ENCODE measurements at regions not wholly inside any gene's neighbourhood (a gene's known extent, or its start where the extent isn't known, plus 50 kb on each side); places are given as distances from the start of the nearest gene placed in this dataset.

DNA sequence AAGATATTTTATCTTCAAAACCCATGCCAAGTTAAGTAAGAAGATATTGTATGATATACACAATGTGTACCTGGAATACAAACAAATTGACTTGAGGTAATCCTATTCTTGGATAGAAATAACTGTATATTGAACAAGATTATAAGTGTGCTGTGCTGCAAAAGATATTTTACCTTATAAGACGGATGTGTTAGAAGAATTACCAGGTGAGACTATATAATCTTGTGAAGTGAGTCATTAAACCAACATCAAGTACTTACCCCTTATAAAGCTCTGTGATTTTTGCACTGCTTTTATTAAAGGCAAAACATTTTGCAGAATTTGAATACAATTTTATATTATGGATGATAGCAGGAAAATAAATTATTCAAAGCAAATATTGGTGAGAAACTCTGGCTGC lies 570.0 kb downstream of the MMUT start:
- no peak for DNase-seq

DNA sequence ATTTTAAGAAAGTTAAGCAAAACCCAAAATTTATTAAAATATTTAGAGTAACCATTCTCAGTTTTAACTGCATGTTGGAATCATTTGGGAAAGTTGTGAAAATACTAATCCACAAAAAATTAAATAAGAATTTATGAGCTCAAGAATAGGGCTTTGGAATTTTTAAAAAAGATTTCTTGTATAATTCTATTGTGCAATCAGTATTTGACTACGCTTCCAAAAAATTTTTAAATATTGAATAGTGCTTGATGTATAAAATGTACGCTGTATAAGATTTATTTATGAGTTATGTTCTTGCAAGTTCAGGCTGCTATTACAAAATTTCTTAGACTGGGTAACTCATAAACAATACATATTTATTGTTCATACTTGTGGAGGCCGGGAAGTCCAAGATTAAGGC lies 571.7 kb downstream of the MMUT start:
- no peak for DNase-seq

DNA sequence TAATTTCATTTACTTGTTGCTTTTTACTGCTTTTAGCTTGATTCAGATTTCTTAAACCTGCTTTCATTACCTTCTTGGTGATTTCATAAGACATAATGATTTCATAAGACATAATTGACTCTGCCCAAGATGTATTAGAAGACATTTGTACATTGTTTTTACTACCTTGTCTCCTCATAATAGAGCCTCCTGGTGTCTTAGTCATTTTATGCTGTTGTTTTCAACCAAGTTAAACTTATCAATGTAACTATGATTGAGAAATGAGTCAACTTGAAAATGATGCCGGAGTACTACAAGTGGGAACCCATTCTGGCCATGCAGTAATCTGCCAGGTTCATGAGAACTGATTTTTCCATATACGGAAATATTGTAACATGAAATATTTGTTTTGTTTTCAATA lies 573.6 kb downstream of the MMUT start:
- no peak for DNase-seq

DNA sequence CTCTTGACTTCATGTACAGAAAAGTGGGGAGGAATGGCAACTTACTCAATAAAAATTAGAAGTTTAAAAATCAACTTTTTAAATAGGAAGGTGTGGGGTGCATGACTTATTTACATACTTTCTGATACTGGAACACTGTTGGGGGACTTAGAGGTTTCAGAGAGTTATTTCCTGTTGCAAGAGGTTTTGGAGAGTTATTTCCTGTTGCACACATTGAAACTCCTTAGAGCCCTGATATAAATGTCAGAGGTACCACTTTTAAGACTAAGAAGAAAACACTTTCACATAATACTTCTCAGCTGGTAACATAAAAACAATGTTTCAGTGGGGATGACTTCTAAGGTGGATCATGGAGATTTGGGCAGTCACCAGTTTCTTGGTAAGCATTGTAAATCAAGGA lies 579.9 kb downstream of the MMUT start:
- no peak for DNase-seq

DNA sequence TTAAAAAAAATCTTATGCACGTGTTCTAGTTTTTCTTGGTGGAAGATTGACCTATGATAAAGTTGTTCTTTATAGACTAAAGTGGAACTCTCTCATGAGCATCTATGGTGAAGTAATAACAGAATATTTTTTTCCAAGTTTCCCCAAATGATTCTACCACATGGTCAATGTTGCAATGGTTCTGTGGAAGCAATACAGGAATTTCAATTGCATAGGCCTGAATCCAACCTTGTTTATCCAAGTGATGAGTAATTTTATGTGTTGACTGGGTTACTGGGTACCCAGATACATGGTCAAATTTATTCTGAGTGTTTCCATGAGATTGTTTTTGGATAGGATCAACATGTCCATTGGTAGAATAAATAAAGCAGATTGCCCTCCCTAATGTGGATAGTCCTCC lies 581.5 kb downstream of the MMUT start:
- no peak for DNase-seq

DNA sequence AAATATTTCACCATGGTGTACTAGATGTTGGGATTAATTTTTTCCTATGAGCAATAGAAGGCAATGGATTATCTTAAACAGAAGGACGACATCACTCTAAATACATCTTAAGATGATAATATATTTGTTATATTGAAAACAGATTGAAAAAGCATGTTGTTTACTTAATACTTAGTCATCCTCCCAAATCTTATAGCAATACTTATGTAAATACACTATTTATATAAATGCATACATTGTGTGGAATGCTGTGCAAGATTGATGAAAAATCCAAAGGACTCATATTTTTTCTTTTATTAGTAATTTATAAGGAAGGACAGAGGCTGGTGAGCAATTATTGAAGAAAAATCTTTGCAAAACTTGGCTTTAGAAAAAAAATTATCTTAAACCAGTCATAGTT lies 593.5 kb downstream of the MMUT start:
- no peak for DNase-seq

DNA sequence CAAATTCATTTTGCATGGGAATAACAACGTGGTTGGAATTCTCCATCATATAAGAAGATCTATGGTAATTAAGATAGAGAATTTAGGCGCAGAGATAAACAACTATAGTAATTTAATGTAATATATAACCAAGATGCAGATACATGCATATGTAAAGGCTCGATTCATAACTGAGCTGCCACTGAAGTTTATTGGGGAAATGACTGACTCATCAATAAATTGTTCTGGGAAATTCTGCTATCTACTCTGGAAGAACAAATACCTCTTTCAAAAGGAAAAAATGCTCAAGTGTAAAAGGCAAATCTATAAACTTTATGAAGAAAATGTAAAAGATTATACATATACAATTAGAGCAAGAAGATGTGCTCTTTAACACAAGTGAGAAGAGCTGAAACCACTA lies 596.4 kb downstream of the MMUT start:
- no peak for DNase-seq

DNA sequence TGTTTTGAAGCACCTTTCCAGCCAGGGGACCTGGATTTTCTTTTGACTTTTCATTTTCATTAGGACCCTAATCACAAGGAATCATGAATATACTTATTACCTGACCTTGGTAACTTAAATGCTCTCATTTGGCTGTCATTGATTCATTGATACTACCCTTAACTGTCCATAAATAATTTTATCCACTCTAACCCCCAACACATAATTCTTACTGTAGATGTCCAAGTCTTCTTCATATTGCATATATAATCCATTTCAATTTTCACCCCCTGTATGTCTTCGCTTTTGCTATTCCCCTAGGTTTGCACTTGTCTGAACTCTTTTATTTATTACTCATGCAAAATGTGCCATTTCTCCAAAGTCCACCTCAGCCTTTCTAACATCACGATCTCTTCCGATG lies 602.9 kb downstream of the MMUT start:
- DNase-seq: no peak

DNA sequence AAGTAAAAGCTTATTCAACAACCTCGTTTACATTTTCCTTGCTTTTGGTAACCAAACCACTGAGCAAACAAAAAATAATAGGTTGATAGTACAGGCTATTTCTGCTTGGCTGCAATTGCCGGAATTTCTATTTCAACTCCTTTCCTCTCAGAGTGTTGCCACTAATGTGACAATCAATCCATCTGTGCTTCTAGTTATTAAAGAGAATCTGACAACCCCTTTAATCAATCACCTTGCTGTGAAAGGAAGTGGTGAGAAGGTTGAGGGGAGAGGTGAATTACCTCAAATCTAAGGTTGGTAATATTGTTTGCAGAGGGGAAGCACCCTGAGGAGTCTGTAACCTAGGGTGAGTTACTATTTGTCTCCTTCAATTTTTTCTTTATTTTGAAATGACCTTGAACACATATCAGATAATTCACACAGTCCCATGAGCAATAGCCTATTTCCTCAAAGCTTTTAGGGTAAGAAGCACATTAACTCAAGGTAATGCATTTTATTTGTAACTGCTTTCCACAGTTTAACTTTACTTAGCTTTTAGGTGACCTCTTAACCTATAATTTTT lies 603.4 kb downstream of the MMUT start:
- no peak for DNase-seq

DNA sequence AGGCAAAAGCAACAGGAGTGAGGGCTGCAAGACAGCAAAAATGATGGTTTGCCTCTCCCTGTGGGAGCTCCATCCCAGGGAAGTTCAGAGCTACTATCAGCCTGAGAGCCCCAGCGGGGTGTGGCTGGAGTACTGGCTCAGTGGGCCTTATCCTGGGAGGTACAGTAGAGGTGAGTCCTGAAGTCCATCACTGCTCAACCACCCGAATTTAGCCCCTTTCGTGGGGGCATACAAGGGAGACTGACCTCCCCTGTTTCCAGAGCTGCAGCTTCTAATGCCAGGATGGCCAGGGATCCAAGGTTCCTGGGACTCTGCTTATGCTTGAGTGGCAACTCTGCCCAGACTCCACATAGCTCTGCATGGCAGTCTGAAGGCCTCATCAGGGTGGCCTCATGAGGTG lies 617.8 kb downstream of the MMUT start:
- DNase-seq: no peak

DNA sequence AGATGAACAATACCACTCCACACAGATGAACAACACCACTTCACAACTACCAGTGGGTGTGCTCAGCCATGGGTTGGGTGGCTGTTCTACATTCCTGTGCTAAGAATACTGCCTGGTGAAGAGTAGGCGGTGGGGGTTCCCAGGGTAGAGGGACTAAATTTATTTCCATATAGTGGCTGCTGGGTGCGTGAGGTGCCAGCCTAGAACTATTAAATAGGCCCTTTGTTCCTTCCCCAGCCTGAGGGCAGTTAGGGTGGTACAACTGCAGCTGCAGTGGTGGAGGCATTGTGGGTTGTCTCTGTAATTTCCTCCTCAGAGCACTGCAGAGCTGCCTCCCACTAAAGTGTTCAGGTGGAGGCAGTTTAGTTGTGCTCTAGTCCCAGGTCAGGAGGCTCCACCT lies 618.4 kb downstream of the MMUT start:
- no peak for DNase-seq

DNA sequence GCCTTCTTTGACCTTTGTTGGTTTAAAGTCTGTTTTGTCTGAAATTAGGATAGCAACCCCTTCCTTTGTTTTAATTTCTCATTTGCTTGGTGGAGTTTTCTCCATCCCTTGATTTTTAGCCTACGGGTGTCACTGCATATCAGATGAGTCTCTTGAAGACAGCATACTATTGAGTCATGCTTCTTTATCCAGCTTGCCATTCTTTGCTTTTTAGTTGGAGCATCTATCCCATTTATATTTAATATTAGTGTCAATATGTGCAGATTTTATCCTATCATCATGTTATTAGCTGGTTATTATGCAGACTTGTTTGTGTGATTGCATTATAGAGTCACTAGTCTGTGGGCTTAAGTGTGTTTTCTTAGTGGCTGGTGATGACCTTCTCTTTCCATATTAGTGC lies 622.2 kb downstream of the MMUT start:
- no peak for DNase-seq

DNA sequence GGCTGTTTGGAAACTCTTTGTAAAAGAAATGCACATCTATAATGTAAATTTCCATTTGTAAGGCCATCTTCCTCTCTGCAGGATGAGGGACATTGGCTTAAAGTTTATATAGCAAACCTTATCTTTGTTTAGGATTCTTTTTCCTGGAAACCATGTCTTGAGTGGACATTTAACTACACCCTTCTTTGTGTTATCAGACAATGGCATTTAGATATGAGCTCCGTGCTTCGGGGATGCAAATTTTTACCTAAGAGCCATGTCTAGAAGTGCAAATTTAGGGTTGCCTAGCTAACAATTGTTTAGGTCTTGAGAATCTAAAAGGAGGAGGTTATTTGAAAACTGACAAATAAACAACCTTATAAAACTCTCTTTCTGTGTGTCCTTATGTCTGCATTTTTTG lies 623.8 kb downstream of the MMUT start:
- no peak for DNase-seq

DNA sequence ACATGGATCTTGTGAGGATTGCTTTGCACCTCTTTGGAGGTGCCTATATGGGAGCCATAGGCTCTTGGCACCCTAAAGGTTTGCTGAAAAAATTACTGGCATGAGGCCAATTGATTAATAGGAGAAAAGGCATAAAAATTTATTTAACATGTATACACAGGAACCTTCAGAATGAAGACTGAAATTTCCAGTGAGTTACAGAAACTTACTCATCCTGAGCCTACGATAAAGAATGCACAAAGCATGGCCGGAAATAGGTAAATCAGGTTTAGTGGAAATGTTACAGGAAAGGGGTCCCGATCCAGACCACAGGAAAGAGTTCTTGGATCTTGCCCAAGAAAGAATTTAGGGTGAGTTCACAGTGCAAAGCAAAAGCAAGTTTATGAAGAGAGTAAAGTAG lies 625.3 kb downstream of the MMUT start:
- no peak for DNase-seq

DNA sequence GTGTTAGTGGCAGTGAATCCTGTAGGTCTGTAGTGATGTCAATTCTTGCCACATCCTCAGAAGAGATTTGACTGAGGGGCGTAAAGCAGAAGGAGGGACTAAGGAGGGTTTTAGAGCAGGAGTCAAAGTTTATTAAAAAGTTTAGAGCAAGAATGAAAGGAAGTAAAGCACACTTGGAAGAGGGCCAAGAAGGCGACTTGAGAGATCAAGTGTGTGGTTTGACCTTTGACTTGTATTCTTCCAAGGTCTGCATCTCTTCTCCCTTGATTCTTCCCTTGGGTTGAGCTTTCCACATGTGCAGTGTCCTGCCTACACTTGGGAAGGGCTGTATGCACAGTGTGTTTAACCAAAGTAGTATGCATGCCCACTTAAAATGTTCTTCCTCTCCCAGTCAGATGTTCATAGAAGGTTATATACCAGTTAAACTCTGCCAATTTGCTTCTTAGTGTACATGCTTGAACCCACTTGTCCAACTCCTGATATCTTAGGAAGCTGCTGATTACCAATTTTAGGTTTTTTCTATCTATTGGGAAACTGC lies 627.6 kb downstream of the MMUT start:
- no peak for DNase-seq

DNA sequence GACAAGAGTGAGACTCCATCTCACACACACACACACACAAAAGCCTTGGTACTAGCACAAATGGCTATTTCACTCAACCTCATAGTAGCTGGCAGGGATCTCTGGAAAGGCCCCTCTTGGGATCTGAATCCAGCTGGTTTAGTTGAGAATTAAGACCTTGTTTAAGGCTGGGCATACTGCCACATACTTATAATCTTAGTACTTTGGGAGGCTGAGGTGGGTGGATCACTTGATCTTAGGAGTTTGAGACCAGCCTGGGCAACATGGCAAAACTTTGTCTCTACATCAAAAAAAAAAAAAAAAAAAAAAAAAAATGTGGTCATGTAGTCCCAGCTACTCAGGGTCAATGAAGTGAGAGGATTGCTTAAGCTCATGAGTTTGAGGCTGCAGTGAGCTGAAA lies 628.3 kb downstream of the MMUT start:
- DNase-seq: no peak

DNA sequence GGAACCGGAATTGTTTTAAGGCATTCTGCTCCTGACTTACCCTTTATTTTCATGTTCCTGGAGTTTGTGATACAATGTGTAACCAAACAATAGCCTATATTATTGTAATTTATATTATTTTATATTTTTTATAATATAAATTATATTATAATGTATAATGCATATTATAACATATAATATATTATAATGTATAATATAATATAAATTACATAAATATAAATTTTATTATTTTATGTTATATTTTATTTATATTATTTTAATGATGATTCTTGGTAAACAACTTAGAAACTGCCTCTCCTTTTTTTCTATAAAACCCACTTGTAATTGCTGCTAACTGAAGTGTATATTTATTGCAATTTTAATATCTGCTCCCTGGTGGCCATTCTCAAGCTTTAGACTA lies 629.1 kb downstream of the MMUT start:
- no peak for DNase-seq

DNA sequence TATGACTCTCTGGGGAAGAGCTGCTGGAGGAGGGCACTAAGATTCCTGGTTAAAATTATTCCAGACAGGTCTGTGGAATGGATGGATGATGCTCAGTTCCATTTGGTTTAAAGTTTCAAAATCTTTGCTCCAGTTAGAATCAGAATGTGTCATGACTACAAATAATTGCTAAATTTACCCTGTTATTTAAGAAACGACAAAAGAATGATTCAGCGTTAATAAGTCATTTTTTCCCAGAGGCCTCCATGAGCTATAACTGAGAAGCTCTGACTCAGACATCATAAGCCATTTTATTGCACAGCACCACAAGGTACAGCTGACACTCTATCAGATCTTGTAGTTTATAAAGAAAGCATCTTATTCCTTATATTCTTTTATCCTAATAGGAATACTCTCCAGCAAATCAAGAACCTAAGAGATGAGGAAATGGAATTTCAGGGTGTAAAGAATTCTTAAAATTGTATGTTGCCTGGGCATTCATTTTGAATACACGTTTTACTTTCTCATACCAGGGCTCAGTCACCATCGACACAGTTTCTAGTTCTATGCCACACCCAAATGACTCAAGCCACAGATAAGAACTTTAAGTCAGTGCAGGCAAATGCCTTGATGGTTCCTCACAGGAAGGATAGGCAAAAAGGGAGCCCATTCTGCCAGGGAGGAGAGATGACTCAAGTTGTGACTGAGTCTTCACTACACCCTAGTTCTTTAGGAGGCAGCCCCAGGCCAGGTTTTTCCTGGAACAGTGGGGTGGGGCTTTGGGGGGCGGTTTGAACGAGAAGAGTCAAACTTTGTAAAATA lies 636.0 kb downstream of the MMUT start:
- no peak for DNase-seq

DNA sequence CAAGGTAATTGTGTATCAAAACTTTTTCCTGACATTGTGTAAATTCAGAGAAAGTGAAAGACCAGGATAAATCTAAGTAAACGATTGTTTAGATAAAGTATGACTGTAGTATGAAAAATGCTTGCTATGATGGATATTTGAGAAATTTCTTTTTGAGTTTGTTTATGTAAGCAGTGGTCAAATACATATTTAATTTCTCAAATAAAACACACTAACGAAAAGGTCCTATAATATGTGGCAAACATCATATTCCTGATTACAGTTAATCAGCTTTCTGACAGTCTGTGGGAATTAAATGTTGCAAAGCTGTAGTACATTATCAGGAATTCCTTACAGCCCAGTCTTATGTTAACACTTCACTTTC lies 636.9 kb downstream of the MMUT start:
- DNase-seq: no peak

DNA sequence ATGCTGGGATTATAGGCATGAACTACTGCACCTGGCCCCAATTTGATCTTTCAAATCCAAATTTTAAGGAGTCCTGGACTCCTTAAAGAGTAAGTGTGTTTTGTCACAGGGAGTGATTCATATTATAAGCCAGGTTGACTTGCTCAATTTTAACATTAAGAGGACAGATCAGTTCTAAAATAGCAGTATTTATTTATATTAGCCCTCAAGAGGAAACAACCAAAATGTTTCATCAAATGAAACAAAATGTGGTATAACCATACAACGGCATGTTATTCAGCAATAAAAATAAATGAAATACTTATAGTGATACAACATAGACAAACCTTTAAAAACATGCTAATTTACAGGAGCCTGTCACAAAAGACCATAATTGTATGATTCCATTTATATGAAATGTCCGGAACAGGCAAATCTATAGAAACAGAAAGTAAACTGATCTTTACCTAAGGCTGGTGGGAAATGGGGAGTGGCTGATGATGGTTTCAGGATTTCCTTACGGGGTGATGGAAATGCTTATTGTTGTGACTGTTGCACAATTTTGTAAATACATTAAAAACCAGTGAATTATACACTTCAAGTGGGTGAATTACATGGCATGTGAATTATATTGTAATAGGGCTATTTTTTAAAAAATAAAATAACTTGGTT lies 637.4 kb downstream of the MMUT start:
- DNase-seq: no peak

DNA sequence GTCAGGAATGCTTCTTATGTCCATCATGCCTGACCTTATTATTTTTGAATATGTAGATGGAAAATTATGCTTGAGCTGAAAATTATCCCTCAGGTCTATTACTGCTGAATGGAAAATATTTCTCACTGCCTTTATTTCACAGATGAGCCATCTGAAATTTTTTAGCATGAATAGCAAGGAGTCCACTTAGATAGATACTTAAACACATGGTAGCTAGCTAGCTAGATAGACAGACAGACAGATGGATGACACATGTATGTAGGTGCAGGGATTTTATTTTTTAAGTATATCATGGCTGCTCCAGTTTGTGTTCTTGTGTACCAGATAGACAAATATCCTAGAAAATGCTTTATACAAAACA lies 645.0 kb downstream of the MMUT start:
- DNase-seq: no peak

DNA sequence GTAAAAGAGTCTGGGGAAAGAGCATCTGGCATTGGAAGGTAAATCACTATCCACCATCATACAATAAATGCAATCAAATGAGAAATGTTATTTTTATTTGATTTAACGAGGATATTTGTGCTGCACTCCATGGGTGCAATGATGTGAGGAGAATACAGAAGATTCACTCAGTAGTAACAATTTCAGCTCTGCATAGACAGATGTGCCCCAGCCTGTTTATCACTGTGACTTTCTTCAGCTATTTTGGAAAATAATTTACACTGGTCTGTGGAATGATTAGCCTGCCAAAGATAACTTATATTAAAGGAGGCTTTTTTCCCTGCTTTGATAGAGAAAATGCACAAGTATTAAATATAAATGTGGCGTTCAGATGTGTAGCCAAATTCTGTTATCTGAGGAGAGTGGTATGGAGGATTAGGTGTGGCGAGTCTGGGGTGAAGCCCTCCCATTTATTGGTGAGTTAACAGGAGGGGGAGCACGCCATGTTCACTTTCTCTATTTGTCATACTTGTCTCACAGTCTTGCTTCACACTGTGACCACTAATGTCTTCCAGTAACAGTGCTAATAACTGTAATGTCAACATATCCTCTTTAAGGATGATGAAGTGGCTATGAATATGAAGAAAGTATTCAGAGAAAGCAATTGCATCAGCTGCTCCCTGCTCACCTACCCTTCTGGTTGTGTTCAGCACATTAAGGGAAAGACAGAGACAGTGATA lies 645.6 kb downstream of the MMUT start:
- no peak for DNase-seq

DNA sequence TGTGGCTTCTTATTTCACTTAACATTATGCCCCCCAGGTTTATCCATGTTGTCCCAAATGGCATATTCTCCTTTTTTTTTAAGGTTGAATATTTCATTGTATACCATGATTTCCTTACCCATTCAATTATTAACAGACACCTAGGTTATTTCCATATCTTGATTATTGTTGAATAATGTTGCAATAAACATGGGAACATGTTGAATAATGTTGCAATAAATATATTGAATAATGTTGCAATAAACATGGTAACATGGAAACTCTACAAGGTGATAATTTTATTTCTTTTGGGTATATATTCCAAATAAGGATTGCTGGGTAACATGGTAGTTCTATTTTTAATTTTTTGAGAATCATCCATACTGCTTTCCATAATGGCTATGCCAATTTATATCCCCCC lies 648.1 kb downstream of the MMUT start:
- DNase-seq: no peak

DNA sequence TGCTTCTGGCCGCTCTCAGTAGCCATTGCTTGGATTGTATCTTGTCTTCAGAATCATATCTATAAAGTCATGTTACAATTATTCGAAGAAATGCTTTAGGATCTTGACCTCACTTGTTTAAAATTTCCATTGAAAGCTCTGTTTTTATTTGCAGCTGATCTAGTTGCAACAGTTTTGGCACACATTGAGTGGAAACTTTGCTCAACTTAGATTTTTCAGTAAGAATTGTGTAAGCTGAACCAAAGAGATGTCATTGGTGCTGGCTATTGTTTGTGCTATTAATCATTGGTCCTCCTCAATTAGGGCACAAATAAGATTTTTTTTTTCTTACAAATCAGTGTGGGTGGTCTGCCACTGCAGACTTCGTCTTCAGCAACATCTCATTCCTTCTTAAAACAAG lies 649.2 kb downstream of the MMUT start:
- DNase-seq: no peak
